HepG2 (cell line): ENCODE measurements at regions not wholly inside any gene's neighbourhood (a gene's known extent, or its start where the extent isn't known, plus 50 kb on each side); places are given as distances from the start of the nearest gene placed in this dataset.

Source experiments
- CTCF ChIP-seq: sonication (generic); formaldehyde crosslinking; IDR thresholded peaks from 2 replicates; pipeline ENCODE4 v1.5.0; 2020; ENCODE audit warnings: mild to moderate bottlenecking, missing genetic modification reagents, moderate library complexity
- EHMT2 ChIP-seq: fragments of 200-600 bp; sonication (generic); IDR thresholded peaks from 2 replicates; pipeline ENCODE4 v1.7.0; 2017; ENCODE audit warnings: antibody characterized with exemption, low read depth, low read length, borderline replicate concordance
- KLF13 ChIP-seq: sonication (generic); formaldehyde crosslinking; IDR thresholded peaks from 2 replicates; pipeline ENCODE4 v1.4.0; 2020; ENCODE audit warnings: mild to moderate bottlenecking, missing genetic modification reagents
- KMT2A ChIP-seq: sonication (generic); formaldehyde crosslinking; IDR thresholded peaks from 2 replicates; pipeline ENCODE4 v1.4.0; 2020; ENCODE audit warnings: missing genetic modification reagents
- MAFK ChIP-seq, 2 experiments: IDR thresholded peaks in 1 of 2; conservative IDR thresholded peaks in 1 of 2; 2 replicates each; pipeline ENCODE4 v1.6.1; 2011; ENCODE audit warnings: improper control_type of control experiment in 2 of 2, low read length in 2 of 2
- RCOR2 ChIP-seq: IDR thresholded peaks from 2 replicates; pipeline ENCODE4 v1.6.1; 2016; ENCODE audit warnings: missing biosample characterization, missing genetic modification reagents
- RNF219 ChIP-seq: sonication (generic); formaldehyde crosslinking; IDR thresholded peaks from 2 replicates; pipeline ENCODE4 v1.5.0; 2020; ENCODE audit warnings: mild to moderate bottlenecking, missing genetic modification reagents
- TEAD3 ChIP-seq: optimal IDR thresholded peaks from 2 replicates; pipeline ENCODE3; 2016; ENCODE audit warnings: borderline replicate concordance
- USF2 ChIP-seq, 2 experiments: sonication (generic) in 1 of 2; formaldehyde crosslinking in 1 of 2; IDR thresholded peaks; 2 replicates each; pipeline versions ENCODE4 v1.5.1 to v1.6.1; 2011 to 2020; ENCODE audit warnings: borderline replicate concordance in 1 of 2, low read depth in 1 of 2, low read length in 1 of 2, mild to moderate bottlenecking in 1 of 2, missing genetic modification reagents in 1 of 2, moderate library complexity in 1 of 2
- ZBTB40 ChIP-seq, 2 experiments: fragments of 450-650 bp in 1 of 2; sonication (generic) in 1 of 2; formaldehyde crosslinking in 1 of 2; IDR thresholded peaks; 2 replicates each; pipeline versions ENCODE4 v1.6.1 to v1.8.0; 2016 to 2022; ENCODE audit warnings: antibody characterized with exemption in 1 of 2, mild to moderate bottlenecking in 1 of 2, missing genetic modification reagents in 1 of 2
- ZFP41 ChIP-seq: sonication (generic); formaldehyde crosslinking; IDR thresholded peaks from 2 replicates; pipeline ENCODE4 v1.4.0; 2020; ENCODE audit warnings: mild to moderate bottlenecking, missing genetic modification reagents, borderline replicate concordance
- ZNF670 ChIP-seq: sonication (generic); formaldehyde crosslinking; IDR thresholded peaks from 2 replicates; pipeline ENCODE4 v1.8.0; 2022; ENCODE audit warnings: mild to moderate bottlenecking, missing genetic modification reagents, borderline replicate concordance
- ZNF747 ChIP-seq: sonication (generic); formaldehyde crosslinking; IDR thresholded peaks from 2 replicates; pipeline ENCODE4 v1.8.1; 2023; ENCODE audit warnings: missing genetic modification reagents, mild to moderate bottlenecking, borderline replicate concordance

GRCh38 chr14:45972416-45972815 is 679.2 kb downstream of the RPL10L start:
- no peak for TF ChIP-seq KMT2A (CRISPR knock-in tag)
- no peak for TF ChIP-seq RNF219
- no peak for TF ChIP-seq ZBTB40 (IDR thresholded peaks at IDR 0.05)
- no peak for TF ChIP-seq ZBTB40 (CRISPR knock-in tag; IDR thresholded peaks at IDR 0.05)
- TF ChIP-seq EHMT2, result no peak
- no peak for TF ChIP-seq RCOR2 (CRISPR knock-in tag)
- TF ChIP-seq MAFK (conservative IDR thresholded peaks at IDR 0.05 in 1 of 2, IDR thresholded peaks at IDR 0.05 in 1 of 2; ENCODE audit: low read length in 2 of 2), result no peak
- no peak for TF ChIP-seq CTCF (CRISPR knock-in tag)
- no peak for TF ChIP-seq ZNF747
- TF ChIP-seq TEAD3 (CRISPR knock-in tag), result no peak
- TF ChIP-seq KLF13, result no peak
- no peak for TF ChIP-seq USF2 (IDR thresholded peaks at IDR 0.05; ENCODE audit: low read depth, low read length)
- no peak for TF ChIP-seq USF2 (CRISPR knock-in tag; IDR thresholded peaks at IDR 0.05; ENCODE audit: borderline replicate concordance)
- no peak for TF ChIP-seq ZFP41 (CRISPR knock-in tag)
- no peak for TF ChIP-seq ZNF670 (CRISPR knock-in tag)
